GM18517 (cell line): ENCODE measurements at regions not wholly inside any gene's neighbourhood (a gene's known extent, or its start where the extent isn't known, plus 50 kb on each side); places are given as distances from the start of the nearest gene placed in this dataset.
"Not testable (repeated sequence)": the region's sequence is repeated elsewhere in the genome, so short reads cannot be mapped to it uniquely, and the experiment has no call there.

Experiments used
- ATAC-seq: cut with Tn5 transposase; IDR thresholded peaks from one replicate; pipeline ENCODE4 v1.9.1; 2021; ENCODE audit warnings: mild to moderate bottlenecking, moderate library complexity; ENCODE audit not compliant: unreplicated experiment

- no peak for ATAC-seq
Measured at GRCh38 chr13:34349091-34349722, 531.3 kb downstream of the RFC3 start.

GRCh38 chr13:34350671-34351070 lies 532.7 kb downstream of the RFC3 start:
- no peak for ATAC-seq

- no peak for ATAC-seq
Measured at GRCh38 chr13:34351134-34351533, 533.2 kb downstream of the RFC3 start.

- no peak for ATAC-seq
Measured at GRCh38 chr13:34352958-34353357, 535.0 kb downstream of the RFC3 start.

GRCh38 chr13:34356686-34357434 lies 538.9 kb downstream of the RFC3 start:
- no peak for ATAC-seq

- ATAC-seq = no peak
Measured at GRCh38 chr13:34357435-34358232, 539.7 kb downstream of the RFC3 start.

- ATAC-seq = no peak
Measured at GRCh38 chr13:34358811-34359513, 541.0 kb downstream of the RFC3 start.

GRCh38 chr13:34360702-34361101 lies 542.8 kb downstream of the RFC3 start:
- no peak for ATAC-seq

- ATAC-seq = no peak
Measured at GRCh38 chr13:34361560-34361959, 543.6 kb downstream of the RFC3 start.

GRCh38 chr13:34363266-34363665 lies 545.3 kb downstream of the RFC3 start:
- no peak for ATAC-seq

GRCh38 chr13:34364633-34365032 lies 546.7 kb downstream of the RFC3 start:
- no peak for ATAC-seq

GRCh38 chr13:34369931-34370330 lies 552.0 kb downstream of the RFC3 start:
- no peak for ATAC-seq

- ATAC-seq = no peak
Measured at GRCh38 chr13:34371108-34371507, 553.2 kb downstream of the RFC3 start.

GRCh38 chr13:34371645-34372395 lies 553.9 kb downstream of the RFC3 start:
- no peak for ATAC-seq

- no peak for ATAC-seq
Measured at GRCh38 chr13:34372581-34372980, 554.6 kb downstream of the RFC3 start.

GRCh38 chr13:34376483-34376882 lies 558.5 kb downstream of the RFC3 start:
- ATAC-seq = no peak

- no peak for ATAC-seq
Measured at GRCh38 chr13:34381228-34381627, 560.8 kb upstream of the NBEA start.

- no peak for ATAC-seq
Measured at GRCh38 chr13:34383728-34384127, 558.3 kb upstream of the NBEA start.

GRCh38 chr13:34386229-34386628 lies 555.8 kb upstream of the NBEA start:
- ATAC-seq = not testable (repeated sequence)

GRCh38 chr13:34391076-34391475 lies 551.0 kb upstream of the NBEA start:
- no peak for ATAC-seq
